Peyer's patch (tissue), 4 donors: ENCODE measurements at regions not wholly inside any gene's neighbourhood (a gene's known extent, or its start where the extent isn't known, plus 50 kb on each side); places are given as distances from the start of the nearest gene placed in this dataset.

Experiments used
- CTCF ChIP-seq, 6 experiments: fragments of 450-650 bp in 4 of 6; fragments of 200-600 bp in 2 of 6; sonication (generic) in 1 of 6; IDR thresholded peaks; one replicate each; pipeline ENCODE4 v1.5.1; 2017 to 2019; ENCODE audit warnings: antibody characterized with exemption in 6 of 6, mild to moderate bottlenecking in 3 of 6, moderate library complexity in 1 of 6
- POLR2A ChIP-seq, 2 donors: fragments of 450-650 bp; IDR thresholded peaks; one replicate each; pipeline ENCODE4 v1.5.1; 2017; ENCODE audit warnings: antibody characterized with exemption in 2 of 2, mild to moderate bottlenecking in 2 of 2, moderate library complexity in 2 of 2

- TF ChIP-seq CTCF (IDR thresholded peaks at IDR 0.05) (no peak), POLR2A (IDR thresholded peaks at IDR 0.05) (no peak)
Measured at GRCh38 chr6:19501737-19502245, 335.4 kb upstream of the ID4 start.
